ENCODE measurements at regions not wholly inside any gene's neighbourhood (a gene's known extent, or its start where the extent isn't known, plus 50 kb on each side); places are given as distances from the start of the nearest gene placed in this dataset.
A peak's percentile ranks its signal among the peaks of the same experiment; 100 is the strongest.
"Not testable (repeated sequence)": the region's sequence is repeated elsewhere in the genome, so short reads cannot be mapped to it uniquely, and the experiment has no call there.

DNA sequence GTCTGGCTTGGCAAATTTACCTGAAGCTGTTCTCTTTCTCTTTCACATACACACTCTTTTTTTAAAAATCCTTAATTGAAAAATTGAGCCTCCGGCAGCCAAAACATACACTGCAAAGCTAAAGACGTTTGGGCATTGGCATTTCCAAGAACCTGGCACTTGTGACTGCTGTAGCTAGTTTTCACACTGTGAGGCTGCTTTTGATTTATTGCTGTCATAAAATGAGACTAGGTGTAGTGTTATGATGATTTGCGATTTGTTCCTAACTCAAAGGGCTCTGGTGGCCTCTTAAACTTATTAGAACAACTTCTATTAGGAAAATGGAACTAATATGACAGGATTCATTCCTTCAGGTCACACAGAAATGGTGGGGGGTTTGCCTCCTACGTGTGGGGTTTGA lies 377.1 kb upstream of the FAR2 start:
- no peak for DNase-seq (ENCODE audit: low spot score)

DNA sequence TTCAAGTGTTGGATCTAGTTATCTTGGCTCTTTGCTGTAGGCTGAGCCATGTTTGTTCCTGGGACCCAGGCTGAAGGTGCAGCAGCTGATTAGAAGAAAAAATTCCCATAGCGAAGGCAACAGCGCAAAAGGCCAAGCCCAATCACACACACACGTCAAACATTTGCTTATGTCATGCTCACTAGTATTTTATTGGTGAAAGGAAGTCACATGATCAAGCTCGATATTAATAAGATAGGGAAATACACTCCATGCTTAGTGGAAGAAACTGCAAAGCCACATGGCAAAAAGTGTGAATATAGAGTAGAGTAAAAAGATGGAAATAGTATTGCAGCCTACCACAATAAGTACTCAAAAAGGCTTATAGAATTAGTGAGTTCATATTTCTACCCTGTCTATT lies 373.5 kb upstream of the FAR2 start:
- no peak for DNase-seq (ENCODE audit: low spot score)

DNA sequence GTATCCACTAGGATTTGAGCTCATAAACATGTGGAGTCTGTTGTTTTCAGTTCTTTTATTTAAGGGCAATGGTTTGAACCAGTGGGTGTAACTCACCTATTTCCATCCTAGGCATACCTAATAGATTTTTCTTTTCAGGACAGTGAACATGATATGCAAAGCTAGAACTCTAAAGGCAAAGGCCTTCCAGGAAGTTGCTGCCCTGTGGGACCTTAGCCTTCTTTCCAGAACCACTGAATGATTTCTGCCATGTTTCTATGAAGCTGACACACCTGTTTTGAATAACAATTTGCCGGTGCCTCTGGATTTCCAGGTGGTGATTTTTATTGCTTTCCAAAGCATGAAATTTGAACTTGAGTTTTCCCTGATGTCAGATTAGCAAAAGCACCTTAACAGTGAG lies 372.9 kb upstream of the FAR2 start:
- no peak for DNase-seq (ENCODE audit: low spot score)

DNA sequence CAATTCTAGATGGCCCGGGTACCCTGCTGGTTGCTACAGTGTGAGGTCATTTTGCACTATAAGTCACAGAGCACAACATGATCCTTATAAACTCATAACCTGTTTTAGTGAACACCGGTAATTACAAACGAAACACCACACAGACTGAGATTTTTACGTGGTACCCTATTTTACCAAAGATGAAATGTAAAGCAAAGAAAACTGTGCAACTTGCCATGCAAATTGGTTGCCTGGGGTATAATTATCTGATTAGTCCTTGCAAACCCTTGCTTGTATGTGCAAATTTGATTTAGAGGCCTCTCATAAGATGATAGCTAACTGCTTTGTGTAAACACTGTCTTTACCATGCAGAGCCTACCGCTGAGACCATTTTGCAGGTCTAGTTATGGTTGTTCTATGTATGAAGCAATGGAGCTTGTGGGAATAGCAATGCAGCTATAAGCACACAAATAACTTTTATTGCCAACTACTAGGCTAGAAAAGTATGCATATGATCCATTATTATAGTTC lies 372.1 kb upstream of the FAR2 start:
- DNase-seq (ENCODE audit: low spot score): peak; percentile 35

DNA sequence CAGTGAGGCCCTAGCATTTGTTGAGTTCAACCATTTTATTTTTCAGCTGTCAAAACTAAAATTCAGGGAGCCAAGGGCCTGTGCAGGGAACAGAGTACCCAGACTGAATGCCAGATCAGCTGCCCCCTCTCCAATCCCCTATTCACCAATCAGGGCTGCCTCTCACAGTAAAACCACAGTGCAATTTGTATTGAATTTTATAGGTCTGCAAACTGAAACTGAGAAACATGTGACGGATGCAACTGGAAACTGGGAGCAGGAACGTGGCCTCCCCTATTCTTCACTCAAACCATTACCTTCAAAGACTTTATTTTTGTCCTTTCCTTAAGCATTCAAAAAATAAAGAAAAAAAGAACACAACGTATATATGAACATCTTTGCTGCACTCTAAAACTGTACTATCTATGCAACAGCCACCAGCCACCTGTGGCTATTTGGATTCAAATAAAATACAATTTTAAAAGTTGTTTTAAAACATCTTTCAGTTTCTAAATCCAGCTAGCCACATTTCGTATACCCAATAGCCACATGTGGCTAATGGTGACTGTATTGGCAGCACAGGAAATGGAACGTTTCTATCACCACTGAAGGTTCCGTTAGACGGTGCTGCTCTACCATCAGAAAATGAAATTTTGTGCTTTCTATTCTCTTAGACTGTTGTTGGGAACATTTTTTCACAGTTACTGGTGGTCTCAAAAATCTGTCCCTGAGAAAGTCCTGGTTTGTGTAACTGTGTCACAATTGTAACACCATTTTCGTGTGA lies 371.3 kb upstream of the FAR2 start:
- DNase-seq (ENCODE audit: low spot score): no peak

DNA sequence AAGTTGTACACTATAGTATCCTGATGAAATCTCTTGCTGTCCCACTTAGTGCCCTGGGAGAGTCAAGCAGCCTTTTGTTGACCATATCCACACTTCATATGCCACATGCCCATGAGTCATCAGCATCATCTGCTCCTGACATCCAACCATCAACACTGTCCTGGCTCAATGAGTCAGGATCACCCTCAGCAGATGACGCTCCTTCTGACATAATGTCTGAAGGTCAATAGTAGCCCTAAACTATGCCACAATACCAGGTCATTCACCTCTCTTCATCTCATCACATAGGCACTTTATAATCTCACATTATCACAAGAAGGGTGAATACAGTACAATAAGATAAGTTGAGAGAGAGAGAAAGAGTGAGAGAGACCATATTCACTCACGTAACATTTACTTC lies 369.0 kb upstream of the FAR2 start:
- DNase-seq (ENCODE audit: low spot score): no peak

DNA sequence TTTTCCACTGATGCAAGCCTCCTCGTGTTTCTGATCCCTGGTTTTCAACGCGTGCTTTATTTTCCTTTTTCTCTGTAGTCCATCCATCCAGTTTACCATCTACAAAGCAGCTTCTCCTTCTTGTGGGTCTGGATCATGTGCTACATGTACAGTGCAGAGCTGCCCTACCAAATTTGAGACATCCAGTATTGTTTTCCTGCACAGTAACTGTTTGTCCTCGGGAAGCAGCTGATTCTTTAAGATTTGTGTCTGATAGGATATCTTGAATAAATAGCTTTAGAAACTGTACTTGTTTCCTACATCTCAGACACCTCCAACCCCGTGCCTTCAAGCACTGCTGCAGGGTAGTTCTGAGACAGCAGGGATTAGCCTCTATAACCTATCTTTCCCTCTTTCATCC lies 368.1 kb upstream of the FAR2 start:
- DNase-seq (ENCODE audit: low spot score): no peak

DNA sequence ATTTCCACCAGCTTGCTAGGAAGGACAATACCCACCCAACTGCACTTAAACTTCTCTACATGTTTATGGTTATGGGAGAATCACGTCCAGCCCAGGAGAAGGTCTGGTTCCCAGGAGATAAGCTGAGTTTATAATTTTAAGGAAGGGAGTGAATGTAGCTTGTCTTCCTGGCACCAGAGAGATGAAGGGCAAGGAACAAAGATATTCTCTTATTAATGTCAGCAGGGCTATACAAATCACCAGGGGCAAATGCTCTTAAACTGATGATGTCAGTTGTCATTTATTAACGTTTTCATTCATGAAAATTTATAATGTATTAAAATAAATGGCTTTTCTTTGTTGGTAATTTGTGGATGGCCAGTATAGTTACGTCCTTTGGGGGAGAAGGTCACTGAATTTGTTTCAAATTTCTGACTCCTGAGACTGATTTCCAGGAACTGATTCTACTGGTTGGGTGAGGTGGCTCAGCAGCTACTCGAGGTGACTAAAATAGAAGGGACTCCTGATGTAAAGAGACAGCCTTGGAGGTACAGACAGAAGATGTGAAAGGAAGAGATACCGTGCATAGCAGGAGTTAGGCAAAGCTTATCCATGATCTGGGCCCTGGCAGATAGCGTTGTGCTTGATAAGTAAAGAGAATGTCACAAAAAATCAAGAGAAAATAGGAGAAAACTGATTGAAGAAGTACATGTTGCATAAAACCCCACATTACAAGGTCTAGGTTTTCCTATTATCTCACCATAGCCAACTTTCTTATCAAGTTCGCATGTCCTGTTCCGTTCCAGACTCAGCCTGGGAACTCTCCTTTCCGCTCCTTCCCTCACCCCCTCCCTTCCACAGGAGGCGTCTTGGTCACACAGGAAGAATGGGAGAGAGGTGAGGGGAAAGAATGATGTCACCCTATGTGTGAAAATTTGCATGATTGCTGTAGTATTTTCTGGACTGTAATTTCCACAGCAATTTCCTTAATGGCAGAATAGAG lies 367.1 kb upstream of the FAR2 start:
- no peak for DNase-seq (ENCODE audit: low spot score)

DNA sequence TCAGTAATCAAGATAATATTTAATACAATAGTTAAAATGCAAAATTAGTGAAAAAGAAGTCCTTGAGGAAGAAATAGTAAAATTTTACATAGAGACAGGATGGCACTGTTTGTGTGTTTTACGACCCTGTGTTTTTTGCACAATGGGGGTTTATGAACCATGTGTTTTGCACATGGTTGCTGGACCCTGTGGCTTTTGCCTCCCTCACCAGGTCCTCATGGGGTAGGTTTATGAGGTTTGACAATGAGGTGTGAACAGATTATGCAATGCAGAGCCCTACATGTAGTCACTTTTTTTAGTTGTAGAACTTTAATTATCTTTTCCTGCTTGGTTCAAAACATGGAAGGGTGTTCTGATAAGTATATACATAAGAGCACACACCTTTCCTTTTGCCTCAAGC lies 366.3 kb upstream of the FAR2 start:
- no peak for DNase-seq (ENCODE audit: low spot score)

DNA sequence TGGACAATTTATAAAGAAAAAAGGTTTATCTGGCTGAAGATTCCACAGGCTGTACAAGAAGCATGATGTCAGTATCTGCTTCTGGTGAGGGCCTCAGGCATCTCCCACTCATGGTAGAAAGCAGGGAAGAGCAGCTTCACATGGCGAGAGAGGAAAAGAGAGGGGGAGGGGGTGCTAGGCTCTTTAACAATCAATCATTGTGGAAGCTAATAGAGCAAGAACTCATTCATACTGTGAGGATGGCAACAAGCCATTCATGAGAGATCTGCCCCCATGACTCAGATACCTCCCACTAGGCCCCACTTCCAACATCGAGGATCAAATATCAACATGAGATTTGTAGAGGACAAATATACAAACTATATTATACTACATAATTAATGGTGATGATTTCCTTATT lies 361.9 kb upstream of the FAR2 start:
- no peak for DNase-seq (ENCODE audit: low spot score)

DNA sequence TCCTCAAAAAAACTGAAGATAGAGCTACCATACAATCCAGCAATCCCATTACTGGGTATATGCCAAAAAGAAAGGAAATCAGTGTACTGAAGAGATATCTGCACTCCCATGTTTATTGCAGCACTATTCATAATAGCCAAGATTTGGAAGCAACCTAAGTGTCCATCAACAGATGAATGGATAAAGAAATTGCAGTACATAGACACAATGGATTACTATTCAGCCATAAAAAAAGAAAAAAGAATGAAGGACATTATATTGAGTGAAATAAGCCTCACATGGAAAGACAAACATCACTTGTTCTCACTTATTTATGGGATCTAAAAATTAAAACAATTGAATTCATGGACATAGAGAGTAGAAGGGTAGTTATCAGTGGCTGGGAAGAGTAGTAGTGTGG lies 360.8 kb upstream of the FAR2 start:
- DNase-seq (ENCODE audit: low spot score): not testable (repeated sequence)

DNA sequence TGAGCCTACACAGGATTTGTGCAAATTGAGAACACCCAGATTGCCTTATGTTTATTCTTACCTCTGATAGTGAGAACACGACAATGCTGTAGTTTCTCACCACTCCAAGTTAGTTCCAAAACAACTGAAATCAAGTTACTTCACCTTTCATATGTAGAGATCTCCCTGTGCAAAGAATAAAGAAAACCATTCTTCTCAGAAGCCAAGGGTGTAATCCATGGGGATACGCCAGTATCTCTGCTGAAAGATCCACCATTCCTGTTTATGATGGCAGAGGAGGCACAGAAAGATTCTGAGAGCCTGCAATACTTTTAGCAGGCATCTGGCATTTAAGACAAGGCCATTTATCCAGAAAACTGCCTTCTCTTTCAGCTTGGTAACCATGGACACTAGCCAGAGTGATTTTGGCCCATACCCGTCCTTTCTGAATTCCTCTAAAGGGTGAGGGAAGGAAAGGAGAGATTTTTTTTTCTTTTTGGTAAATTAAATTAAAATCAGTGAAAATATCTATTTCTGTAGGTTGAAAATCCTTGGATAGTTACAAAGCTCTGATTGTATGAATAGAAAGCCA lies 355.4 kb upstream of the FAR2 start:
- no peak for DNase-seq (ENCODE audit: low spot score)

DNA sequence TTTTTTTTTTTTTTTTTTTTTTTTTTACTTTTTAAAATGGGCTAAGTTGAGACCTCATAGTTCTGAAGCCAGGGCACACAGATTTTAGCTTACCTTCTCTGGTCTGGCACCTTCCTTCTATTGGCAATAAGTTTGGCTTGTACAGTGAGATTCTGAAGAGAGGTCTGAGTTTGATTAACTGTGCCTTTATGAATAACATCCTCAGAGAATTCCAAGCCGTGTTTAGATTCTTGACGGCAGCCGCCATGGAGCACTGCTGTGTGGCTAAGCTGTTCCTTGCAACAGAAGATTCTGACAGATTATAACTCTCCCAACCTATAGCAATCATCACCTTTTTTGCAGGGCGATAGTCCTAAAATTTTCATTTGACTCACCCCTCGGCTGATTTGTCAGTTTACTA lies 354.9 kb upstream of the FAR2 start:
- DNase-seq (ENCODE audit: low spot score): no peak

DNA sequence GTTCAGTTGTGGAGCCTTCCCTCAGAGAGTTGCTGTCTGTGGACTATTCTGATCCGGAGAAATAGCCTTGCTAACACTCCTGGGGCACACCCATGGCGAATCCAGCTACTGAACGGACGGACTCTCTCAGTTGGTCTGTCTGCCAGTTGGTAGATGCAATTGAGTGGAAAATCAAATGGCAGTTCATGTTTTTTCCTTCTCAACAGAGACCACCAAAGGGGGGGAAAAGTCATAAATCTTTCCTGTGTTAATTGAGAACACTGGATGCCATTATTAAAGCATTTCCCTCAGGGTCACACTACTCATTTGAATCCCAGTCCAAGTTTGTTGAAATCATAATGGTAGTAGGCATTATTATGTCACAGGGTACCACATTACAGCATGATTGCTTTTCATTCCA lies 354.3 kb upstream of the FAR2 start:
- no peak for DNase-seq (ENCODE audit: low spot score)

DNA sequence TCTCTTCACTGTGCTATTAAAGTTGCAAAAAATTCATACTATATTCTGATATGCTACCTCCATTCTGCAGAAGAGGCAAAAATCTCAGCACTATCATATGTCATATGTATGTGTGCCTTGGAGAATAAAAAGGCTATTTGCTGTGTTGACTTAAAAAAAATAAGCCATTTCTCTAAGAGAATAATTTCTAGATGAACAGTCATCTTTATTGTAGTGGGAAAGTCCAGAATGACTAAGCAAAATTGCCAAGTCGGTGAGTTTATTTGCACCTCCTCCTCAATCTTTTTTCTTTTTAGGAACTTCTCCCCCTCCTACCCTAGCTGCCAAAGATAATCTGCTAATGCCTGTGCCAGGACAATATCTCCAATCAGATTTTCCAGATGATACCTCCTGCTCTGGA lies 353.8 kb upstream of the FAR2 start:
- DNase-seq (ENCODE audit: low spot score): no peak

DNA sequence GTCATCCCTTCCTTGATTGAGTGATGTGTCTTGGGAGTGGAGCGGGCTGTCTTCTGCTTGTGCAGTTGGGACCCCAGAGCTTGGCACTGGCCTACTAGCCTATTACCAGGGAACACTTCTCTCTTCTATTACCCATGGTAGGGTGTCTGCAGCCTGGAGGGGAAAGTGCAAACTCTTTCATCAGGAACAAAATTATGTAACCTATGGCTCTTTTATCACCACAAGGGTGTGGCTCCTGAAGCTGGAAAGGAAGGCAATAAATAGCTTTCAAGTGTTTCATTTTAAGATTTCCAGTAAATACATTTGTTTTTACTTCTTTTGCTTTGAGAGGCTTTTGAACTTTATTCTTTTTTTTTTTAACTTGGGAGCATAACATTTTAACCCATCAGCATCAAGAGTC lies 349.7 kb upstream of the FAR2 start:
- no peak for DNase-seq (ENCODE audit: low spot score)

DNA sequence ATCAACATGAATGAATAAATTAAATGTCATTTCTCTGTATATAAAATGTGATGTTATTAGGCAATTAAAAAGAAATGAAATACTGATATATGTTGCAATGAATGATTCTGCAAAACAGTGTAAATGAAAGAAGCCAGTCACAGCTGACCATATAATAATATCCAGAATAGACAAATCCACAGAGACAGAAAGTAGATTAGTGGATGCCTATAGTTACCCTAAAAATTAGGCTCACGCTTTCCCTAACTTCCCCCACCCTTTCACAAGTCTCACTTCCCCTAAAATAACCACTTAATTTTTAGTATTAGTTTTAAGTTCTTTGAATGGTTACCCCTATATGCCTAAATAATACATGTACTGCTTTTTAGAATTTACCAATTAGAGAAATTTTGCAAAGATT lies 348.9 kb upstream of the FAR2 start:
- DNase-seq (ENCODE audit: low spot score): no peak

DNA sequence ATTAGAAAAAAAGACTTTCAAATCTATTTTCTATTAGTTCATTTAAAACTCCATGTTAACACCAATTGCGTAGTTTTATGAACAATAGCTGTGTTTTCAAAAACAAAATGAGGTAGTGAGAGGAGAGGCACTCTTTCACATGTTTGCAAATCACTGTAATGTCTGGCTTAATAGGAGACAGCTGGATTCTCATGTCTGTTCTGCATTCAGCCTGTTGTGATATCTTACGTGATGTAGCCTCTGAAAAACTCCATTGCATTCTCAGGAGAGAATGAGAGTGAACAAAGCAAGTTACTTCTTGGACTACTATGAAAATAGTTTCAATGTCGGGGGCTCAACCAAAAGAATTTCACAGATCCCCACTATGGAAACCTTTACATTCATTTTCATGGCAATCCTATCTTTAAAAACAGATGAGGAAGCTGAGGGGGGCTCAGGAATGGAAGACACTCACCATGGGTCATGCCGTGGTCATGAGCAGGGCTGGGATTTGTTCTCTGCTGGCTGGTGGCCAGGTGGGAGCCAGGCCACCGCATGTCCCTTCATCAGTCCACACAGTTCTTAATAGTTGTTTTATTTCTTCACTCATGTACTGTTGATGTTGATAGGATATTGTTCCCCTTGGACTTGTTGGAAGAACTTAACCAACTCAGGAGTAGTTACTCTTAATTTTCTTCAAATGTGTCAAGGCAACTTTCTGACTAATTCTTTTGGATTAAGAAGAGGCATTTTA lies 346.2 kb upstream of the FAR2 start:
- no peak for DNase-seq (ENCODE audit: low spot score)

DNA sequence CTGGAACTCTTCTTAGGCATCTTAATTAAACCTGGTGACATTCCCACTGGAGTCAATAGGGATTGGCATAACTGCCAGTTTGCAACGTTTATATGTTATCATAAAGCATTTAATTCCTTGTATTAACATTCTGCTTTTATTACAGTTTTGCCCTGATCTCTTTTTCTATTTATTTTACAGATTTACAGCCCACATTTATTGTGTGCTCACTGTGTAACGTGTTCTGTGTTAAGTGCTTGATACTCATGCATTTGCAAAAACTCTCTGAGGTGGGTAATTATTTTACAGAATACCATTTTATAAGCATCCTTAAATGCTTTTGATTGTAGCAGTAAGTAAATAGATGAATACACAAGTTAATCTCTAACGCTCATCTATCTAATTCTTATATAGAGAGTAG lies 341.5 kb upstream of the FAR2 start:
- no peak for DNase-seq (ENCODE audit: low spot score)

DNA sequence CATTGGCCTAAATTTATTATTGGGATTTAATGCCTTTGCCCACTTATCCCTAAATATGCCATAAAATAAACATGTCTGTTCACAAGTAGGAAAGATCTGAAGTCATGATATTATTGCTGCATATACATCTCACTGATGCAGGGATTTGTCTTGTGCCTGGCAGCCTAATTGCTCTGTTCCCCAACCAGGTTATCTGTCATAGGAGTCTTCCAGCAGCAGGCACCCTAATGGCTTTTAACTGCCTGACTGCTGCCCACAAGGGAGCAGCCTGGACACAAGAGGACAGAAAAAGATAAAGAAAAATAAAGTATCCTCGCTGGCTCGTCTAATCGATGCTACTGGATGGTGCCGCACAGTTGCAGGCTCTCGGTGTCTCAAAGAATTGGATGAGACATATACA lies 337.6 kb upstream of the FAR2 start:
- peak; percentile 71 for DNase-seq (ENCODE audit: low spot score)

DNA sequence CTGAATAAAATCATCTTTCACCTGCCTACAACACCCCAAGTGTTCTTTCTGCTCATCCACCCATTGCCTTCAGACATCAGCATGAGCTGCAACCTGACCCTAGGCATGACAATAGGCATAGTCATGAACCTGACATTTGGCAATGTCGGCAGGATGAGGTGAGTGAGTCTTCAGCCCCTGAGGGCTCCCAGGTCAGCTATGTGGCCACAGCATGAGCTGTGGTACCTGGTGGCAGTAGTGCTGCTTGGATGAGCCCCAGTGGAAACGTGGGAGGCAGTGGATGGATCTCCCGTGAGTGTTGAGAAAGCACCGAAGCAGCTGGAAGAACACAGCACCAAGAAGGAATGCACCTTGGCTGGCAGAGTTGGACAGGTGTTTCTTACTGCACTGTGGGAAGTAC lies 334.8 kb upstream of the FAR2 start:
- no peak for DNase-seq (ENCODE audit: low spot score)

DNA sequence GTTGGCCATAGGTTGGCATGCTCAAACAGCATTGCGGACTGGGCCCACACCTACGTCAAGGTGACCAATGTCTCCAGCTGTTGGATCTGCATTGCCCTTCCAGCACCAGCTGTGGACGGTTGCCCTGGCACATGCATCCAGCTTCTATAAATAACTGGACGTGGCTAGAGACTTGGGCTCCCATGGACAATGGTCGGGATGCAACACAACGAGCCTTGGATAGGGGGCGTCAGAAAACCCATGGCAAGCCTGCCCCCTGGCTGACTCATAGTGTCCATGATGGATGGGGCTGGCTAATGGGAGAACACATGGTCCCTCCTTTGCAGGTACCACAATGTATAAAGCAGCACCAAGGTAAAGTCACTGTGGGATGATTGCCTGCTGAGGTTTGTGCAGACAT lies 331.6 kb upstream of the FAR2 start:
- no peak for DNase-seq (ENCODE audit: low spot score)
